Inferior parietal cortex (tissue), 1 donor: ENCODE measurements at regions not wholly inside any gene's neighbourhood (a gene's known extent, or its start where the extent isn't known, plus 50 kb on each side); places are given as distances from the start of the nearest gene placed in this dataset.
"Not testable (repeated sequence)": the region's sequence is repeated elsewhere in the genome, so short reads cannot be mapped to it uniquely, and the experiment has no call there.

Source experiments
- DNase-seq: peaks from one replicate; pipeline ENCODE4 v3.0.0-alpha.2; 2016; ENCODE audit errors: extremely low spot score

- peak; percentile 25 for DNase-seq
These were observed 74.3 kb upstream of the IGFBP7 start for GRCh38 chr4:57184378-57185029.

GRCh38 chr4:57182132-57182874 is 72.1 kb upstream of the IGFBP7 start:
- DNase-seq, result peak; percentile 89

GRCh38 chr4:57173136-57173535 is 63.0 kb upstream of the IGFBP7 start:
- not testable (repeated sequence) for DNase-seq

- no peak for DNase-seq
These were observed 61.9 kb upstream of the IGFBP7 start for GRCh38 chr4:57172065-57172464.

- DNase-seq, result no peak
These were observed 58.8 kb upstream of the IGFBP7 start for GRCh38 chr4:57168982-57169381.

GRCh38 chr4:57163530-57164459 is 53.6 kb upstream of the IGFBP7 start:
- DNase-seq, result peak; percentile 83

GRCh38 chr4:57162499-57163019 is 52.4 kb upstream of the IGFBP7 start:
- DNase-seq, result no peak
